ENCODE measurements at regions not wholly inside any gene's neighbourhood (a gene's known extent, or its start where the extent isn't known, plus 50 kb on each side); places are given as distances from the start of the nearest gene placed in this dataset.
A peak's percentile ranks its signal among the peaks of the same experiment; 100 is the strongest.

DNA sequence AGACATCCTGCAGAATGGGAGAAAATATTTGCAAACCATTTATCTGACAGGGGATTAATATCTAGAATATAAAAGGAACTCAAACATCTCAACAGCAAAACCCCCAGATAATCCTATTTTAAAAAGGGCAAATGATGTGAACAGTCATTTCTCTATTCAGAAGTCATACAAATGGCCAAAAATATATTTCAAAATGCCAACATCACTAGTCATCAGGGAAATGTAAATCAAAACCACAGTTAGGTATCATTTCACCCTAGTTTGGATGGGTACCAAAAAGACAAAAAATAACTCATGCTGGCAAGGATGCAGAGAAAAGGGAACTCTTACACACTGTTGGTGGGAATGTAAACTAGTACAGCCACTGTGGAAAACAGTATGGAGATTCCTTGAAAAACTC is 70.0 kb downstream of the TBR1 start:
- dilution Hi-C loops (cut with HindIII; ENCODE audit: low sequenced_read_pairs, unreplicated experiment): no loop called here
- Histone ChIP-seq H3K4me1 (ENCODE audit: control insufficient read depth, insufficient read depth, low read length) (no peaks in the 10 kb centered on the region), H4K20me1 (ENCODE audit: insufficient read depth, low read length) (no peaks in the 10 kb centered on the region), H2BK20ac (ENCODE audit: low read depth, low read length) (no peak overlapping the region), H3K9ac (ENCODE audit: low read depth, low read length) (no peak overlapping the region), H4K8ac (ENCODE audit: low read depth in 2 of 2, low read length in 2 of 2) (no peak overlapping the region), H3K18ac (ENCODE audit: low read depth, low read length) (no peak overlapping the region), H3K9me3 (ENCODE audit: control insufficient read depth, insufficient read depth, low read length) (no peaks in the 10 kb centered on the region), H3K4me3 (ENCODE audit: insufficient read depth, low read depth, low read length) (no peak overlapping the region), H2BK120ac (ENCODE audit: low read depth, low read length) (no peak overlapping the region), H3K4me2 (ENCODE audit: low read depth, low read length) (no peak overlapping the region), H3K14ac (replicated peaks; ENCODE audit: low read depth, low read length) (no peak overlapping the region), H2BK15ac (ENCODE audit: low read depth, low read length) (no peak overlapping the region), H4K91ac (ENCODE audit: insufficient read depth, low read depth, low read length) (no peak overlapping the region), H3K27ac (ENCODE audit: insufficient read depth, low read length) (no peak overlapping the region), H2AFZ (replicated peaks; ENCODE audit: low read length, poor library complexity) (no peak overlapping the region), H4K5ac (ENCODE audit: low read depth, low read length) (no peak overlapping the region), H3K9me1 (ENCODE audit: insufficient read depth, low read length) (no peaks in the 10 kb centered on the region), H3K27me3 (ENCODE audit: control insufficient read depth, insufficient read depth, low read length) (no peaks in the 10 kb centered on the region), H2AK5ac (ENCODE audit: low read depth, low read length) (no peak overlapping the region), H2AK9ac (replicated peaks; ENCODE audit: low read depth, low read length, poor library complexity) (no peak overlapping the region), H3K56ac (ENCODE audit: extremely low read depth, insufficient read depth, low read length) (no peak overlapping the region), H3K4ac (ENCODE audit: low read depth, low read length) (no peak overlapping the region), H3K36me3 (ENCODE audit: control insufficient read depth, insufficient read depth, low read length) (no peaks in the 10 kb centered on the region), H3K79me1 (ENCODE audit: low read depth in 1 of 2, low read length in 2 of 2) (no peaks in the 10 kb centered on the region), H3K23ac (ENCODE audit: low read depth, low read length) (no peak overlapping the region), H2BK5ac (ENCODE audit: low read depth, low read length, poor library complexity, severe bottlenecking) (no peak overlapping the region)
- in situ Hi-C loops (cut with MboI; ENCODE audit: low sequenced_read_pairs): no loop called here
- ATAC-seq (ENCODE audit: low read depth) (no peak), DNase-seq (peak; percentile 2)
- CTCF ChIA-PET: no interaction called here
- intact Hi-C loops (cut with micrococcal nuclease): no loop called here
- POLR2A ChIA-PET (ENCODE audit: unreplicated experiment): no interaction called here
- TF ChIP-seq RFX5 (IDR thresholded peaks at IDR 0.05; ENCODE audit: low read depth, low read length): no peak
- no peak for TF ChIP-seq MAZ (IDR thresholded peaks at IDR 0.05; ENCODE audit: borderline replicate concordance, low read depth, low read length)
- TF ChIP-seq, protein P1, sequence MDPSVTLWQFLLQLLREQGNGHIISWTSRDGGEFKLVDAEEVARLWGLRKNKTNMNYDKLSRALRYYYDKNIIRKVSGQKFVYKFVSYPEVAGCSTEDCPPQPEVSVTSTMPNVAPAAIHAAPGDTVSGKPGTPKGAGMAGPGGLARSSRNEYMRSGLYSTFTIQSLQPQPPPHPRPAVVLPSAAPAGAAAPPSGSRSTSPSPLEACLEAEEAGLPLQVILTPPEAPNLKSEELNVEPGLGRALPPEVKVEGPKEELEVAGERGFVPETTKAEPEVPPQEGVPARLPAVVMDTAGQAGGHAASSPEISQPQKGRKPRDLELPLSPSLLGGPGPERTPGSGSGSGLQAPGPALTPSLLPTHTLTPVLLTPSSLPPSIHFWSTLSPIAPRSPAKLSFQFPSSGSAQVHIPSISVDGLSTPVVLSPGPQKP (IDR thresholded peaks at IDR 0.05; ENCODE audit: borderline replicate concordance, low read depth, low read length): no peak
- TF ChIP-seq, protein P2, sequence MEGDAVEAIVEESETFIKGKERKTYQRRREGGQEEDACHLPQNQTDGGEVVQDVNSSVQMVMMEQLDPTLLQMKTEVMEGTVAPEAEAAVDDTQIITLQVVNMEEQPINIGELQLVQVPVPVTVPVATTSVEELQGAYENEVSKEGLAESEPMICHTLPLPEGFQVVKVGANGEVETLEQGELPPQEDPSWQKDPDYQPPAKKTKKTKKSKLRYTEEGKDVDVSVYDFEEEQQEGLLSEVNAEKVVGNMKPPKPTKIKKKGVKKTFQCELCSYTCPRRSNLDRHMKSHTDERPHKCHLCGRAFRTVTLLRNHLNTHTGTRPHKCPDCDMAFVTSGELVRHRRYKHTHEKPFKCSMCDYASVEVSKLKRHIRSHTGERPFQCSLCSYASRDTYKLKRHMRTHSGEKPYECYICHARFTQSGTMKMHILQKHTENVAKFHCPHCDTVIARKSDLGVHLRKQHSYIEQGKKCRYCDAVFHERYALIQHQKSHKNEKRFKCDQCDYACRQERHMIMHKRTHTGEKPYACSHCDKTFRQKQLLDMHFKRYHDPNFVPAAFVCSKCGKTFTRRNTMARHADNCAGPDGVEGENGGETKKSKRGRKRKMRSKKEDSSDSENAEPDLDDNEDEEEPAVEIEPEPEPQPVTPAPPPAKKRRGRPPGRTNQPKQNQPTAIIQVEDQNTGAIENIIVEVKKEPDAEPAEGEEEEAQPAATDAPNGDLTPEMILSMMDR (conservative IDR thresholded peaks at IDR 0.05; ENCODE audit: low read depth, low read length): no peak
- TF ChIP-seq NFE2L2 (IDR thresholded peaks at IDR 0.05; ENCODE audit: low read depth, low read length): no peak
- no peak for TF ChIP-seq CEBPB (IDR thresholded peaks at IDR 0.05; ENCODE audit: low read depth, low read length)
- TF ChIP-seq SMC3 (IDR thresholded peaks at IDR 0.05; ENCODE audit: low read depth, low read length): no peak
- TF ChIP-seq MAFK (IDR thresholded peaks at IDR 0.05; ENCODE audit: low read depth, low read length): no peak
- TF ChIP-seq RAD21 (IDR thresholded peaks at IDR 0.05; ENCODE audit: low read length): no peak
- TF ChIP-seq FOS (IDR thresholded peaks at IDR 0.05; ENCODE audit: low read depth, low read length): no peak
- no peak for TF ChIP-seq CHD1 (IDR thresholded peaks at IDR 0.05; ENCODE audit: low read depth, low read length)
- no peak for TF ChIP-seq RCOR1 (IDR thresholded peaks at IDR 0.05; ENCODE audit: insufficient replicate concordance, low read length)
- no TSS peak for BruUV-seq (replicated peaks)
